Natural killer cell (primary cell): ENCODE measurements at regions not wholly inside any gene's neighbourhood (a gene's known extent, or its start where the extent isn't known, plus 50 kb on each side); places are given as distances from the start of the nearest gene placed in this dataset.
"Not testable (repeated sequence)": the region's sequence is repeated elsewhere in the genome, so short reads cannot be mapped to it uniquely, and the experiment has no call there.

Experiments used
- ATAC-seq, 3 donors: fragments of 150-1000 bp in 2 of 3; fragments of 200-7000 bp in 1 of 3; cut with Tn5 transposase; 1 replicate in 1 of 3; 2 replicates in 2 of 3; pipeline ENCODE4 v1.10.0; 2021; ENCODE audit warnings: mild to moderate bottlenecking in 2 of 3, moderate library complexity in 2 of 3
- DNase-seq, 2 donors: peaks; one replicate each; pipeline versions ENCODE4 v3.0.0 to v3.0.0-alpha.2; 2013 to 2021; ENCODE audit warnings: mixed read lengths in 1 of 2
- H3K27ac ChIP-seq: one replicate; pipeline ENCODE4 v1.5.1; 2013; ENCODE audit warnings: mild to moderate bottlenecking, low read length
- H3K27me3 ChIP-seq: one replicate; pipeline ENCODE4 v1.6.1; 2013; ENCODE audit warnings: low read length; ENCODE audit not compliant: control insufficient read depth, insufficient read depth
- H3K36me3 ChIP-seq: one replicate; pipeline ENCODE4 v1.6.1; 2013; ENCODE audit warnings: low read length; ENCODE audit not compliant: control insufficient read depth, insufficient read depth
- H3K4me1 ChIP-seq: one replicate; pipeline ENCODE4 v1.6.1; 2013; ENCODE audit warnings: low read length; ENCODE audit not compliant: control insufficient read depth, insufficient read depth
- H3K4me3 ChIP-seq: one replicate; pipeline ENCODE4 v1.5.1; 2013; ENCODE audit warnings: low read length
- H3K9me3 ChIP-seq: one replicate; pipeline ENCODE4 v1.6.1; 2013; ENCODE audit warnings: low read length; ENCODE audit not compliant: control insufficient read depth, insufficient read depth
- H3K27ac Mint-ChIP-seq, 2 donors: one replicate each; pipeline ENCODE4 v1.8.0; 2022; ENCODE audit warnings: mild to moderate bottlenecking in 2 of 2, mixed read lengths in 2 of 2, moderate library complexity in 1 of 2
- H3K27me3 Mint-ChIP-seq, 2 donors: one replicate each; pipeline ENCODE4 v1.8.0; 2022; ENCODE audit warnings: low read depth in 2 of 2, mixed read lengths in 2 of 2
- H3K36me3 Mint-ChIP-seq: one replicate; pipeline ENCODE4 v1.8.0; 2022; ENCODE audit warnings: mixed read lengths
- H3K4me1 Mint-ChIP-seq, 2 donors: one replicate each; pipeline ENCODE4 v1.8.0; 2022; ENCODE audit warnings: mixed read lengths in 2 of 2
- H3K4me3 Mint-ChIP-seq: one replicate; pipeline ENCODE4 v1.8.0; 2022; ENCODE audit warnings: mild to moderate bottlenecking, moderate library complexity, mixed read lengths
- H3K9me3 Mint-ChIP-seq, 2 donors: one replicate each; pipeline ENCODE4 v1.8.0; 2022; ENCODE audit warnings: mixed read lengths in 2 of 2
- WGBS: methylation state at CpG from one replicate; pipeline ENCODE4 v1.1.7; 2013; ENCODE audit warnings: missing lambda C conversion rate; ENCODE audit not compliant: insufficient coverage; 5-methylcytosine and 5-hydroxymethylcytosine counted together
- intact Hi-C: fragments of 100-400 bp; cut with micrococcal nuclease; formaldehyde crosslinking; loops from one replicate; pipeline ENCODE4 v1.14.2; 2022
- TF ChIP-seq, protein P1 (sequence below): fragments of 200-600 bp; IDR thresholded peaks from one replicate; pipeline ENCODE4 v1.8.0; 2022; ENCODE audit warnings: antibody characterized with exemption

DNA sequence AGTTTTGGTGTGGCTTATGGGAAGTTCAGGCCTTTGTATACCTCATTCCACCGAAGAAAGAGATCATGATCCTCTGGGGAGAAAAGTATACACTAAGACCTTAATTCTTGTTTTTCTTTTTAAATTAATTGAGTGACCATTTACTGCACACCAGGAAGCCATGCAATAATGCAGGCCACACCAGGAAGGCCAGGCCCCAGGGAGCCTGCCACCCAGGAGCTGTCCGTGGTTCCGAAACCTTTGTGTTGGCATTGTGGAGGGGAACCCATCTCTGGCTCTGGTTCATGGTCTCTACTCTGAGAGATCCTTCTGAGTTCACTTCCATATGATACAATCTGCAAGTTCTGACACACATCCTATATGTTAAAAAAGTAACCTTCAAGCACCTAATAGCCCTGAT is 291.8 kb downstream of the MIAT start:
- ATAC-seq (no peak), DNase-seq (peak in 1 of 2 donors; percentile 10)
- WGBS = 88% methylated on average over 2 of the region's 3 CpGs
- intact Hi-C loops = no loop called here
- Mint-ChIP-seq H3K4me3 (no peak overlapping the region), H3K36me3 (no peaks in the 10 kb centered on the region), H3K4me1 (no peaks in the 10 kb centered on the region), H3K9me3 (no peaks in the 10 kb centered on the region), H3K27ac (no peak overlapping the region), H3K27me3 (peaks cover 37 to 42% of the 10 kb centered on the region in 2 donors)
- H3K36me3 ChIP-seq = no peaks in the 10 kb centered on the region
- H3K4me3 ChIP-seq = no peak overlapping the region
- TF ChIP-seq, protein P1, sequence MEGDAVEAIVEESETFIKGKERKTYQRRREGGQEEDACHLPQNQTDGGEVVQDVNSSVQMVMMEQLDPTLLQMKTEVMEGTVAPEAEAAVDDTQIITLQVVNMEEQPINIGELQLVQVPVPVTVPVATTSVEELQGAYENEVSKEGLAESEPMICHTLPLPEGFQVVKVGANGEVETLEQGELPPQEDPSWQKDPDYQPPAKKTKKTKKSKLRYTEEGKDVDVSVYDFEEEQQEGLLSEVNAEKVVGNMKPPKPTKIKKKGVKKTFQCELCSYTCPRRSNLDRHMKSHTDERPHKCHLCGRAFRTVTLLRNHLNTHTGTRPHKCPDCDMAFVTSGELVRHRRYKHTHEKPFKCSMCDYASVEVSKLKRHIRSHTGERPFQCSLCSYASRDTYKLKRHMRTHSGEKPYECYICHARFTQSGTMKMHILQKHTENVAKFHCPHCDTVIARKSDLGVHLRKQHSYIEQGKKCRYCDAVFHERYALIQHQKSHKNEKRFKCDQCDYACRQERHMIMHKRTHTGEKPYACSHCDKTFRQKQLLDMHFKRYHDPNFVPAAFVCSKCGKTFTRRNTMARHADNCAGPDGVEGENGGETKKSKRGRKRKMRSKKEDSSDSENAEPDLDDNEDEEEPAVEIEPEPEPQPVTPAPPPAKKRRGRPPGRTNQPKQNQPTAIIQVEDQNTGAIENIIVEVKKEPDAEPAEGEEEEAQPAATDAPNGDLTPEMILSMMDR = no peak
- no peak overlapping the region for H3K27ac ChIP-seq
- no peaks in the 10 kb centered on the region for H3K9me3 ChIP-seq
- peaks cover 6% of the 10 kb centered on the region for H3K27me3 ChIP-seq
- H3K4me1 ChIP-seq = no peaks in the 10 kb centered on the region

DNA sequence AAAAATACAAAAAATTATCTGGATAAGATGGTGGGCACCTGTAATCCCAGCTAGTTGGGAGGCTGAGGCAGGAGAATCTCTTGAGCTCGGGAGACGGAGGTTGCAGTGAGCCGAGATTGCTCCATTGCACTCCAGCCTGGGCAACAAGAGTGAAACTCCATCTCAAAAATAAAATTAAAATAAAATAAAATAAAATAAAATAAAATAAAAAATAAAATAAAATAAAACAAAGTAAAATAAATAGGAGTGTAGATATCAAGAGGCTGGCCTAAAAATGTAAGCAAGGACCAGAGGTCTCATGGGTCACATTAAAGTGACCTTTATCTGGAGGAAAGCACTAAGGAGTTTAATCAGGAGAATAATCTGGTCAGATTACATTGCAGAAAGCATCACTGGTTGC is 293.8 kb downstream of the MIAT start:
- H3K9me3 Mint-ChIP-seq, H3K9me3 ChIP-seq, DNase-seq, H3K27me3 ChIP-seq, ATAC-seq, H3K27ac Mint-ChIP-seq, H3K4me1 Mint-ChIP-seq, H3K27ac ChIP-seq, H3K36me3 Mint-ChIP-seq, H3K4me1 ChIP-seq, H3K4me3 ChIP-seq, H3K36me3 ChIP-seq, H3K4me3 Mint-ChIP-seq, intact Hi-C loops: not testable (repeated sequence)
- WGBS = 80% methylated on average over 1 of the region's 3 CpGs
- peaks cover 40 to 51% of the 10 kb centered on the region in 2 donors for H3K27me3 Mint-ChIP-seq

DNA sequence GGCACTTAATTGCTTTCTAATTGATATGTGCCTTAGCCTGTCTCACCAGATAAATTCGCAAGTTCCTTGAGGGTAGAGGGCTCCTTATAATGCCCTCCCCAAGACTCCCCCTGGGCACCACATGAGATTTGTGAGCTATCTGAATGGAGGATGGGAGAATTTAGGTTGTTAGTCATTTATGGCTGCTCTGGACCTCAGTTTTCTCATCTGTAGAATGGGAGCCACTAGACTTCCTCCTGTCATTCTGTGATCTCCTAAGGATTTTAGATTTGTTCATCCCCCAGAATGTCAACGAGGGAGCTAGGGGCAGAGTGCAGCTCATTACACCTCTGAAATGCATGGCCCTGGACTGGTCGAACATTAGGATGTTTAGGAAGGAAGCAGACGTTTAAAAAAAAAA is 294.6 kb downstream of the MIAT start:
- no peak overlapping the region for H3K4me3 ChIP-seq
- WGBS = 8% methylated on average over 3 of the region's 4 CpGs
- intact Hi-C loops = no loop called here
- ATAC-seq (no peak), DNase-seq (no peak)
- TF ChIP-seq, protein P1 = no peak
- no peaks in the 10 kb centered on the region for H3K4me1 ChIP-seq
- H3K4me1 Mint-ChIP-seq = no peaks in the 10 kb centered on the region
- no peaks in the 10 kb centered on the region for H3K36me3 ChIP-seq
- peaks cover 6% of the 10 kb centered on the region for H3K27me3 ChIP-seq
- H3K27ac Mint-ChIP-seq = no peak overlapping the region
- H3K27me3 Mint-ChIP-seq = peaks cover 41 to 52% of the 10 kb centered on the region in 2 donors
- no peak overlapping the region for H3K4me3 Mint-ChIP-seq
- no peaks in the 10 kb centered on the region for H3K36me3 Mint-ChIP-seq
- no peak overlapping the region for H3K27ac ChIP-seq
- H3K9me3 ChIP-seq = no peaks in the 10 kb centered on the region
- no peaks in the 10 kb centered on the region for H3K9me3 Mint-ChIP-seq

DNA sequence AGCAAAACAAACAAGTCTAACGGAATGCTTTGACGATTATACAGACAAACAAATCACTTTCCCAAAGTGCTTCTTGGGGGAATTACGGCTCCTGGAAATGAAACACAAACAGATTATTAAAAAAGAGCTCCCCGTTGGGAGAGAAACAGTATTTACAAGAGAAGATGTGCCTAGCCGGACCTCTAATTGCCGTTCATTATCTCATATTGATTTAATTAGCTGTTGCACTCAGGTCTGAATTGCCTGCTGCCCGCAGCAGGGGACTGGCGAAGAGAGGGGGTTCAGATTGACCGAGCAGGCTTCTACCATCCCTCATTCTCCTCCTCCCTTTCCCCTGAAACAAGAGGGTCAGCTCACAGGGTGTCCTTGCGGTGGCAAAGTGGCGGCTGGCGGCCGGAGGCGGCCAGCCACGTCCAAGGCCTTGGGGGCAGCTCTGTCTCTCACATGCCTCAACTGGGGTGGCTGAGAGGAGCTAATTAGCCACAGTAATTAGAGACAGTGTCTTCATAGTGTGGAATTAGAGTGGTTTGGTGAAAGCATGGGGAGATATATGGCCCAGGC is 295.1 kb downstream of the MIAT start:
- H3K27me3 Mint-ChIP-seq = peaks cover 41 to 54% of the 10 kb centered on the region in 2 donors
- no peaks in the 10 kb centered on the region for H3K36me3 Mint-ChIP-seq
- no peak for ATAC-seq
- Histone ChIP-seq H3K9me3 (no peaks in the 10 kb centered on the region), H3K4me3 (no peak overlapping the region), H3K36me3 (no peaks in the 10 kb centered on the region), H3K27me3 (peaks cover 6% of the 10 kb centered on the region), H3K4me1 (no peaks in the 10 kb centered on the region), H3K27ac (no peak overlapping the region)
- WGBS = 28% methylated on average over 15 of the region's 15 CpGs
- H3K4me1 Mint-ChIP-seq = no peaks in the 10 kb centered on the region
- H3K4me3 Mint-ChIP-seq = no peak overlapping the region
- intact Hi-C loops = no loop called here
- no peak for DNase-seq
- H3K9me3 Mint-ChIP-seq = no peaks in the 10 kb centered on the region
- no peak overlapping the region for H3K27ac Mint-ChIP-seq
- TF ChIP-seq, protein P1 = no peak
